Astrocyte (in vitro differentiated cells and primary cell): ENCODE measurements at regions not wholly inside any gene's neighbourhood (a gene's known extent, or its start where the extent isn't known, plus 50 kb on each side); places are given as distances from the start of the nearest gene placed in this dataset.
"Not testable (repeated sequence)": the region's sequence is repeated elsewhere in the genome, so short reads cannot be mapped to it uniquely, and the experiment has no call there.

Experiments
- EZH2 ChIP-seq: IDR thresholded peaks from 2 replicates; pipeline ENCODE4 v1.6.1; 2012; ENCODE audit warnings: mild to moderate bottlenecking, low read length, inconsistent platforms; ENCODE audit not compliant: insufficient read depth
- TF ChIP-seq, protein P1 (sequence below): IDR thresholded peaks from 2 replicates; pipeline ENCODE4 v1.5.1; 2011; ENCODE audit warnings: low read depth, mild to moderate bottlenecking, inconsistent platforms, low read length, moderate library complexity; ENCODE audit not compliant: insufficient read depth

DNA sequence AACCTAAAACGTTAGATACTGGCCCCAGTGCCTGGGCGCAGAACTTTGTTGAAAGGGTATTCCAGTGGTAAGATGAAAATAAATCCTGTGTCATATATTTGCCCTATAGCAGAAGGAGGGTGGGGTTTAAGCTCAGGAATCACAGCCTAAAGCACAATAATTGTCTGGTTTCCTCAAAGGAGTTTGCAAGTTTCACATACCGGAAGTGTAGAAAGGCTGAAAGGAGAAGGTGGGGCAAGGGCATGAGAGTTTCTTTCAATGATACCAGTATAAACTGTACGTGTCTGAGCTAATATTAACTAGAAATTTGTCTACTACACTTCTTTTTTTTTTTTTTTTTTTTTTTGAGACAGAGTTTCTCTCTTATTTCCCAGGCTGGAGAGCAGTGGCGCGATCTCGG lies 147.9 kb upstream of the WWC1 start:
- TF ChIP-seq, protein P1, sequence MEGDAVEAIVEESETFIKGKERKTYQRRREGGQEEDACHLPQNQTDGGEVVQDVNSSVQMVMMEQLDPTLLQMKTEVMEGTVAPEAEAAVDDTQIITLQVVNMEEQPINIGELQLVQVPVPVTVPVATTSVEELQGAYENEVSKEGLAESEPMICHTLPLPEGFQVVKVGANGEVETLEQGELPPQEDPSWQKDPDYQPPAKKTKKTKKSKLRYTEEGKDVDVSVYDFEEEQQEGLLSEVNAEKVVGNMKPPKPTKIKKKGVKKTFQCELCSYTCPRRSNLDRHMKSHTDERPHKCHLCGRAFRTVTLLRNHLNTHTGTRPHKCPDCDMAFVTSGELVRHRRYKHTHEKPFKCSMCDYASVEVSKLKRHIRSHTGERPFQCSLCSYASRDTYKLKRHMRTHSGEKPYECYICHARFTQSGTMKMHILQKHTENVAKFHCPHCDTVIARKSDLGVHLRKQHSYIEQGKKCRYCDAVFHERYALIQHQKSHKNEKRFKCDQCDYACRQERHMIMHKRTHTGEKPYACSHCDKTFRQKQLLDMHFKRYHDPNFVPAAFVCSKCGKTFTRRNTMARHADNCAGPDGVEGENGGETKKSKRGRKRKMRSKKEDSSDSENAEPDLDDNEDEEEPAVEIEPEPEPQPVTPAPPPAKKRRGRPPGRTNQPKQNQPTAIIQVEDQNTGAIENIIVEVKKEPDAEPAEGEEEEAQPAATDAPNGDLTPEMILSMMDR: not testable (repeated sequence)
- TF ChIP-seq EZH2: not testable (repeated sequence)
